ENCODE measurements at regions not wholly inside any gene's neighbourhood (a gene's known extent, or its start where the extent isn't known, plus 50 kb on each side); places are given as distances from the start of the nearest gene placed in this dataset.

DNA sequence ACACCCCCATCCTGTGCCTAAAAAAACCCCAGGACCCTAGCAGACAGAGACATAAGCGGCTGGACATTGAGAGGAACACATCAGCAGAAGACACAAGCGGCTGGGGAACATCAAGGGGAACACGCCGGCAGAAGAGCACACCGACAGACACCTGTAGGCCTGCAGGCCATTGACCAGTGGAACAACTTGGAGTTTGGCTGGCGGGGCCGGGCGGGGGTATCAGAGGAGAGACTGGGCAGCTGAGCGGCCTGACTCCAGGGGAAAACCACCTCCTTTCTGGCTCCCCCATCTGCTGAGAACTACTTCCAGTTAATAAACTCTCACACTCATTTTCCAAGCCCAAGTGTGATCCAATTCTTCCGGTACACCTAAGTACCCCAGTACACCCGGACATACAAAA is 264.7 kb upstream of the ISX start:
- TF ChIP-seq, protein P1, sequence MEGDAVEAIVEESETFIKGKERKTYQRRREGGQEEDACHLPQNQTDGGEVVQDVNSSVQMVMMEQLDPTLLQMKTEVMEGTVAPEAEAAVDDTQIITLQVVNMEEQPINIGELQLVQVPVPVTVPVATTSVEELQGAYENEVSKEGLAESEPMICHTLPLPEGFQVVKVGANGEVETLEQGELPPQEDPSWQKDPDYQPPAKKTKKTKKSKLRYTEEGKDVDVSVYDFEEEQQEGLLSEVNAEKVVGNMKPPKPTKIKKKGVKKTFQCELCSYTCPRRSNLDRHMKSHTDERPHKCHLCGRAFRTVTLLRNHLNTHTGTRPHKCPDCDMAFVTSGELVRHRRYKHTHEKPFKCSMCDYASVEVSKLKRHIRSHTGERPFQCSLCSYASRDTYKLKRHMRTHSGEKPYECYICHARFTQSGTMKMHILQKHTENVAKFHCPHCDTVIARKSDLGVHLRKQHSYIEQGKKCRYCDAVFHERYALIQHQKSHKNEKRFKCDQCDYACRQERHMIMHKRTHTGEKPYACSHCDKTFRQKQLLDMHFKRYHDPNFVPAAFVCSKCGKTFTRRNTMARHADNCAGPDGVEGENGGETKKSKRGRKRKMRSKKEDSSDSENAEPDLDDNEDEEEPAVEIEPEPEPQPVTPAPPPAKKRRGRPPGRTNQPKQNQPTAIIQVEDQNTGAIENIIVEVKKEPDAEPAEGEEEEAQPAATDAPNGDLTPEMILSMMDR (conservative IDR thresholded peaks at IDR 0.05 in 1 of 2, IDR thresholded peaks at IDR 0.05 in 1 of 2; ENCODE audit: low read depth in 1 of 2, low read length in 2 of 2), result no peak
- no peak for TF ChIP-seq EZH2 (IDR thresholded peaks at IDR 0.05; ENCODE audit: low read length, missing control alignments)
